ENCODE measurements at regions not wholly inside any gene's neighbourhood (a gene's known extent, or its start where the extent isn't known, plus 50 kb on each side); places are given as distances from the start of the nearest gene placed in this dataset.

DNA sequence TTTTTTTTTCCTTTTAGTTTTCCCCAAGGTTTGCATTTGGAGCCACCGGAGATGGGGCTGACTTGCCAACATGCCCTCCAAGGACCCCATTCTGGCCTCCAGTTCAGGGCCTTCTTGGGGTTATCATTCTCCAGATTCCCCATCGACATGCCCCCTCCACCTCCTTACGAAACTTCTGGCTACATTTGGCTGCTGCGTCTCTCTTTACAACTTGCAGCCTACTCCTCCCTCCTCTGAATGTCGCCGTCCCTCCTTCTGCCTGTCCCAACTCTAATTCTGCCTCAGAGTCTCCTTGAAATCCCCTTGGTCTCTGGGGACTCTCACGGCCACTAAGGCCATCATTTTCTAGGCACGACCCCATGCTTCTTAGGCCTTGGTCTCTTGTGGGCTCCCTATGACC, 72.2 kb upstream of the PODXL start:
- peaks cover 23% of the 10 kb centered on the region for H3K4me1 ChIP-seq (ENCODE audit: control insufficient read depth, extremely low read depth, insufficient read depth, low read length)
- no peak overlapping the region for H3K27ac ChIP-seq (ENCODE audit: control insufficient read depth, insufficient read depth, low read length)

DNA sequence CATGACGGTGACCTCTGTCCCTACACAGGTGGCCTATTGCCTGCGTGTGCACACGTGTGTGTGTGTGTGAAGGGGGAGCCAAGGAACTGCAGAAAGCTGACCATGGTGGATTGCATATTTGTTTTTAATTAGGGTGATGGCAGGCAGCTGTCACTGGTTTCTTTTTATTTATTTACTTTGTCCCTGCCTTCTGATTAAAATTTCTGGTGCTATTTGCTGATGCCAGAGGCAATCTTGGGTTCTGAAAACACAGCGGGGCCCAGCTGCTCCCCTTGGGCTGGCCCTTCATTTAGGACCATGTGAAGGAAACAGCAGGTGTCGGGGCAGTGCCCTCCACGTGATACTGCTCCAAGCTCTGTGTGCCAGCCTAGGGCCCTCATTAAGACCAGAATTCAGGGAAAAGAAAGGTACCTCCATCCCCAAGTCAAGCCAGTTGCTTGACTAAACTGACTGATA, 71.3 kb upstream of the PODXL start:
- dilution Hi-C loops (cut with MboI; ENCODE audit: extremely low pct_ligation_motif_present, low sequenced_read_pairs): no loop called here
- H3K4me2 ChIP-seq (ENCODE audit: control insufficient read depth, extremely low read depth, insufficient read depth, low read depth, low read length): no peak overlapping the region
- FAIRE-seq: no peak
- H3K36me3 ChIP-seq (ENCODE audit: control insufficient read depth in 2 of 2, extremely low read depth in 1 of 2, insufficient read depth in 2 of 2, low read length in 2 of 2): no peaks in the 10 kb centered on the region
- DNase-seq (ENCODE audit: low read depth, low spot score): no peak
- no peak overlapping the region for H3K4me3 ChIP-seq (ENCODE audit: control insufficient read depth in 2 of 3, extremely low read depth in 1 of 3, insufficient read depth in 2 of 3, low read depth in 1 of 3, low read length in 3 of 3)
- H3K4me1 ChIP-seq (ENCODE audit: control insufficient read depth, extremely low read depth, insufficient read depth, low read length): peaks cover 25% of the 10 kb centered on the region
- H3K9me1 ChIP-seq (ENCODE audit: control insufficient read depth, extremely low read depth, insufficient read depth, low read length): no peaks in the 10 kb centered on the region
- H3K9me3 ChIP-seq (ENCODE audit: control insufficient read depth, low read depth, low read length): no peaks in the 10 kb centered on the region
- H3K9ac ChIP-seq (ENCODE audit: control insufficient read depth, extremely low read depth, insufficient read depth, low read length): no peak overlapping the region
- H2AFZ ChIP-seq (ENCODE audit: control insufficient read depth, low read length): no peak overlapping the region
- peaks cover 3% of the 10 kb centered on the region for H3K27me3 ChIP-seq (ENCODE audit: control insufficient read depth, extremely low read depth, insufficient read depth, low read length)
- TF ChIP-seq EZH2 (IDR thresholded peaks at IDR 0.05; ENCODE audit: low read length): no peak
- TF ChIP-seq, protein P1, sequence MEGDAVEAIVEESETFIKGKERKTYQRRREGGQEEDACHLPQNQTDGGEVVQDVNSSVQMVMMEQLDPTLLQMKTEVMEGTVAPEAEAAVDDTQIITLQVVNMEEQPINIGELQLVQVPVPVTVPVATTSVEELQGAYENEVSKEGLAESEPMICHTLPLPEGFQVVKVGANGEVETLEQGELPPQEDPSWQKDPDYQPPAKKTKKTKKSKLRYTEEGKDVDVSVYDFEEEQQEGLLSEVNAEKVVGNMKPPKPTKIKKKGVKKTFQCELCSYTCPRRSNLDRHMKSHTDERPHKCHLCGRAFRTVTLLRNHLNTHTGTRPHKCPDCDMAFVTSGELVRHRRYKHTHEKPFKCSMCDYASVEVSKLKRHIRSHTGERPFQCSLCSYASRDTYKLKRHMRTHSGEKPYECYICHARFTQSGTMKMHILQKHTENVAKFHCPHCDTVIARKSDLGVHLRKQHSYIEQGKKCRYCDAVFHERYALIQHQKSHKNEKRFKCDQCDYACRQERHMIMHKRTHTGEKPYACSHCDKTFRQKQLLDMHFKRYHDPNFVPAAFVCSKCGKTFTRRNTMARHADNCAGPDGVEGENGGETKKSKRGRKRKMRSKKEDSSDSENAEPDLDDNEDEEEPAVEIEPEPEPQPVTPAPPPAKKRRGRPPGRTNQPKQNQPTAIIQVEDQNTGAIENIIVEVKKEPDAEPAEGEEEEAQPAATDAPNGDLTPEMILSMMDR (optimal IDR thresholded peaks at IDR 0.05 in 1 of 3, IDR thresholded peaks at IDR 0.05 in 1 of 3, conservative IDR thresholded peaks at IDR 0.05 in 1 of 3; ENCODE audit: extremely low read depth in 1 of 3, insufficient read depth in 2 of 3, low read length in 3 of 3): no peak
- no peaks in the 10 kb centered on the region for H4K20me1 ChIP-seq (ENCODE audit: control insufficient read depth, extremely low read depth, insufficient read depth, low read length)
- H3K27ac ChIP-seq (ENCODE audit: control insufficient read depth, insufficient read depth, low read length): no peak overlapping the region
- no peaks in the 10 kb centered on the region for H3K79me2 ChIP-seq (ENCODE audit: control insufficient read depth, insufficient read depth, low read length)

More for the DNA sequence above, 72.2 kb upstream of the PODXL start:
- H3K27me3 ChIP-seq (ENCODE audit: control insufficient read depth, extremely low read depth, insufficient read depth, low read length): peaks cover 3% of the 10 kb centered on the region
- no peak overlapping the region for H3K9ac ChIP-seq (ENCODE audit: control insufficient read depth, extremely low read depth, insufficient read depth, low read length)
- no peak overlapping the region for H2AFZ ChIP-seq (ENCODE audit: control insufficient read depth, low read length)
- H3K36me3 ChIP-seq (ENCODE audit: control insufficient read depth in 2 of 2, extremely low read depth in 1 of 2, insufficient read depth in 2 of 2, low read length in 2 of 2): no peaks in the 10 kb centered on the region
- dilution Hi-C loops (cut with MboI; ENCODE audit: extremely low pct_ligation_motif_present, low sequenced_read_pairs): no loop called here
- H4K20me1 ChIP-seq (ENCODE audit: control insufficient read depth, extremely low read depth, insufficient read depth, low read length): no peaks in the 10 kb centered on the region
- no peaks in the 10 kb centered on the region for H3K9me3 ChIP-seq (ENCODE audit: control insufficient read depth, low read depth, low read length)
- FAIRE-seq (no peak), DNase-seq (ENCODE audit: low read depth, low spot score) (no peak)
- TF ChIP-seq, protein P1 (optimal IDR thresholded peaks at IDR 0.05 in 1 of 3, IDR thresholded peaks at IDR 0.05 in 1 of 3, conservative IDR thresholded peaks at IDR 0.05 in 1 of 3; ENCODE audit: extremely low read depth in 1 of 3, insufficient read depth in 2 of 3, low read length in 3 of 3): no peak
- no peak for TF ChIP-seq EZH2 (IDR thresholded peaks at IDR 0.05; ENCODE audit: low read length)
- H3K9me1 ChIP-seq (ENCODE audit: control insufficient read depth, extremely low read depth, insufficient read depth, low read length): no peaks in the 10 kb centered on the region
- no peak overlapping the region for H3K4me2 ChIP-seq (ENCODE audit: control insufficient read depth, extremely low read depth, insufficient read depth, low read depth, low read length)
- H3K4me3 ChIP-seq (ENCODE audit: control insufficient read depth in 2 of 3, extremely low read depth in 1 of 3, insufficient read depth in 2 of 3, low read depth in 1 of 3, low read length in 3 of 3): no peak overlapping the region
- H3K79me2 ChIP-seq (ENCODE audit: control insufficient read depth, insufficient read depth, low read length): no peaks in the 10 kb centered on the region
